ENCODE measurements at regions not wholly inside any gene's neighbourhood (a gene's known extent, or its start where the extent isn't known, plus 50 kb on each side); places are given as distances from the start of the nearest gene placed in this dataset.

GRCh38 chr7:1286946-1287645 lies 54.4 kb downstream of the UNCX start:
- Histone ChIP-seq H3K27me3 (peaks cover 4% of the 10 kb centered on the region), H3K4me3 (no peak overlapping the region), H3K36me3 (no peaks in the 10 kb centered on the region), H3K4me1 (peaks cover 0 to 3% of the 10 kb centered on the region in 2 donors), H3K9me3 (no peaks in the 10 kb centered on the region), H3K27ac (no peak overlapping the region)
- TF ChIP-seq CTCF (IDR thresholded peaks at IDR 0.05) = no peak
- intact Hi-C loops (cut with DNase I) = no loop called here
- no peak for DNase-seq (ENCODE audit: low spot score in 2 of 2)

GRCh38 chr7:1287752-1288201 lies 55.1 kb downstream of the UNCX start:
- intact Hi-C loops (cut with DNase I) = no loop called here
- H3K9me3 ChIP-seq = no peaks in the 10 kb centered on the region
- H3K4me1 ChIP-seq = peaks cover 0 to 3% of the 10 kb centered on the region in 2 donors
- no peak overlapping the region for H3K4me3 ChIP-seq
- peaks cover 4% of the 10 kb centered on the region for H3K27me3 ChIP-seq
- no peaks in the 10 kb centered on the region for H3K36me3 ChIP-seq
- no peak for DNase-seq (ENCODE audit: low spot score in 2 of 2)
- H3K27ac ChIP-seq = no peak overlapping the region
- no peak for TF ChIP-seq CTCF (IDR thresholded peaks at IDR 0.05)

GRCh38 chr7:1288390-1288995 lies 55.8 kb downstream of the UNCX start:
- no peaks in the 10 kb centered on the region for H3K9me3 ChIP-seq
- H3K27ac ChIP-seq = no peak overlapping the region
- H3K4me3 ChIP-seq = no peak overlapping the region
- H3K27me3 ChIP-seq = peaks cover 4% of the 10 kb centered on the region
- intact Hi-C loops (cut with DNase I) = no loop called here
- DNase-seq (ENCODE audit: low spot score in 2 of 2) = no peak
- peaks cover 0 to 3% of the 10 kb centered on the region in 2 donors for H3K4me1 ChIP-seq
- H3K36me3 ChIP-seq = no peaks in the 10 kb centered on the region
- no peak for TF ChIP-seq CTCF (IDR thresholded peaks at IDR 0.05)

GRCh38 chr7:1288996-1289551 lies 56.4 kb downstream of the UNCX start:
- H3K4me1 ChIP-seq = peaks cover 0 to 3% of the 10 kb centered on the region in 2 donors
- peak overlapping the region in 1 of 2 donors; percentile 65 for H3K4me3 ChIP-seq

GRCh38 chr7:1289666-1290025 lies 57.0 kb downstream of the UNCX start:
- Histone ChIP-seq H3K27me3 (peaks cover 4% of the 10 kb centered on the region), H3K4me3 (peak overlapping the region; percentile 38 to 65), H3K36me3 (no peaks in the 10 kb centered on the region), H3K9me3 (no peaks in the 10 kb centered on the region), H3K4me1 (peaks cover 0 to 3% of the 10 kb centered on the region in 2 donors), H3K27ac (no peak overlapping the region)
- intact Hi-C loops (cut with DNase I) = no loop called here
- no peak for DNase-seq (ENCODE audit: low spot score in 2 of 2)
- no peak for TF ChIP-seq CTCF (IDR thresholded peaks at IDR 0.05)

More at GRCh38 chr7:1288996-1289551, 56.4 kb downstream of the UNCX start:
- no peaks in the 10 kb centered on the region for H3K9me3 ChIP-seq
- no peaks in the 10 kb centered on the region for H3K36me3 ChIP-seq
- no peak overlapping the region for H3K27ac ChIP-seq
- no peak for DNase-seq (ENCODE audit: low spot score in 2 of 2)
- TF ChIP-seq CTCF (IDR thresholded peaks at IDR 0.05) = no peak
- H3K27me3 ChIP-seq = peaks cover 4% of the 10 kb centered on the region
- intact Hi-C loops (cut with DNase I) = no loop called here

All from ascending aorta (tissue), 2 donors.